VCaP (cell line): ENCODE measurements at regions not wholly inside any gene's neighbourhood (a gene's known extent, or its start where the extent isn't known, plus 50 kb on each side); places are given as distances from the start of the nearest gene placed in this dataset.

Source experiments
- H3K27ac ChIP-seq: fragments of 450-650 bp; 2 replicates; pipeline ENCODE4 v1.5.1; 2017
- TF ChIP-seq, protein P1 (sequence below): fragments of 450-650 bp; conservative IDR thresholded peaks from 2 replicates; pipeline ENCODE4 v1.5.1; 2017; ENCODE audit warnings: mild to moderate bottlenecking, moderate library complexity

DNA sequence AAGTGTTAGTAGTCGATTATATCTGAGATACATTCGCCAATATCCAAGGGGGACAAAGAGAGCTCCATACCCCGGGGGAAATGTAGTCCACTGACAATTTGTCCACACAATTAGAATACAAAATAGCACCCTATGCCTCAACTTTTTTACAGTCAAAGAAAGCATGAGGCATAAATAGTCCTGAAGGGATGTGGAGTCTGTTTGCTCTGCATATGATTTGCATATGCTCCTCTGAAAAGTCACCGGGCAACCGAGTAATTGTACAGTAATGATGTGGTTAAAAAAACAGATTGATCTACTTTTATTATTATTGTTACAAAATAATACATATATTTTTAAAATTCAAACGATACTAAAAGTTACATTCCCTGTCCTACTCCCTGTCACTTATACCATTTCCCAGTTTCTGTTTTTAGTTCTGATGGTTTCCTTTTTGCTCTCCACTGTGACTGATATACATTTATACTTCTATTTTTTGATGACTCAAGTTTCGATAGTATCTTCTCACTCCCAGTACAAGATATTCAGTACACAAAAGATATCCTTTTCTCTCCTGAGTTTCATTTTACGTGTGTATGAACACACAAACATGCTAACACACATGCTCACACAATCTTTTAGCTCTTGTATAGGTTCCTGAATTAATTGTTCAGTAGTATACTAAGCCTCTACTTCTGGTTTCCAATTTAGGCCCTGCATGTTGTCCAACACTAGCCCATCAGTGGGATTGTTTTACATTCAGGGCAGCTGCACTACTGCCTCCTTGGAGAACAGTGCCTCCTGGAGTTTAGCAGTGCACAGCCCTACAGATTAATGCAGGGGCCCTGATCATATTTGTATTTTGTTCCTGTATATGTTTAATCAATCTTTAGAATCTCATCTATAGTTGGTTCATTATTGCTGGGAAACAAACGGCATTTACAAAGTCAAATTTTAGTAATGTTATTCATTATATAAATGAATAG lies 130.9 kb downstream of the TES start:
- TF ChIP-seq, protein P1, sequence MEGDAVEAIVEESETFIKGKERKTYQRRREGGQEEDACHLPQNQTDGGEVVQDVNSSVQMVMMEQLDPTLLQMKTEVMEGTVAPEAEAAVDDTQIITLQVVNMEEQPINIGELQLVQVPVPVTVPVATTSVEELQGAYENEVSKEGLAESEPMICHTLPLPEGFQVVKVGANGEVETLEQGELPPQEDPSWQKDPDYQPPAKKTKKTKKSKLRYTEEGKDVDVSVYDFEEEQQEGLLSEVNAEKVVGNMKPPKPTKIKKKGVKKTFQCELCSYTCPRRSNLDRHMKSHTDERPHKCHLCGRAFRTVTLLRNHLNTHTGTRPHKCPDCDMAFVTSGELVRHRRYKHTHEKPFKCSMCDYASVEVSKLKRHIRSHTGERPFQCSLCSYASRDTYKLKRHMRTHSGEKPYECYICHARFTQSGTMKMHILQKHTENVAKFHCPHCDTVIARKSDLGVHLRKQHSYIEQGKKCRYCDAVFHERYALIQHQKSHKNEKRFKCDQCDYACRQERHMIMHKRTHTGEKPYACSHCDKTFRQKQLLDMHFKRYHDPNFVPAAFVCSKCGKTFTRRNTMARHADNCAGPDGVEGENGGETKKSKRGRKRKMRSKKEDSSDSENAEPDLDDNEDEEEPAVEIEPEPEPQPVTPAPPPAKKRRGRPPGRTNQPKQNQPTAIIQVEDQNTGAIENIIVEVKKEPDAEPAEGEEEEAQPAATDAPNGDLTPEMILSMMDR = peak; percentile 28; the same call in 1 of the 2 replicates
- H3K27ac ChIP-seq = peak overlapping the region; percentile 45; the same call in 1 of the 2 replicates

- TF ChIP-seq, protein P1 = no peak
- H3K27ac ChIP-seq = no peak overlapping the region
Measured at GRCh38 chr7:116342125-116342524, 131.8 kb downstream of the TES start.

- TF ChIP-seq, protein P1 = no peak
- no peak overlapping the region for H3K27ac ChIP-seq
Measured at GRCh38 chr7:116347151-116347832, 137.0 kb downstream of the TES start.

DNA sequence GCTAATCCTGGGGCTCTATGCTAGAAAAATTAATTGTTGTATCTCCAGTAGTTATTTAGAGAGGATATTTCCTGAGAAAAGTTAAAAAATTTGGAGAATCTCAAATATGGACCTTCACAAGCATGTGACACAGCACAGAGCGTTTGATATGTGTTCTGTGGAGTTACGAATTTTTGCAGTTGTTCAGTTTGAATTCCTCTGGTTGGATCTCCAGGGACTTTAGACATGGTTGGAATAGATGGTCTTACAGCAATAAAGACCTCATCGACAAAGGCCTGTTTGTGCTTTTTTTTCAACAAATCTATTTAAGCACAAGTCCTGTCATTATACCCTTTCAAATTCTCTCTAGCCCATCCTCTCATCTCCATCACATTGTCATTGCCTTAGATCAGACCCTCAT lies 138.0 kb downstream of the TES start:
- H3K27ac ChIP-seq = no peak overlapping the region
- TF ChIP-seq, protein P1 = no peak

- TF ChIP-seq, protein P1 = no peak
- no peak overlapping the region for H3K27ac ChIP-seq
Measured at GRCh38 chr7:116351966-116352365, 141.6 kb downstream of the TES start.

- no peak overlapping the region for H3K27ac ChIP-seq
- TF ChIP-seq, protein P1 = no peak
Measured at GRCh38 chr7:116353647-116354046, 143.3 kb downstream of the TES start.

- H3K27ac ChIP-seq = no peak overlapping the region
- TF ChIP-seq, protein P1 = no peak
Measured at GRCh38 chr7:116354171-116354545, 143.8 kb downstream of the TES start.
